Muscle layer of colon (tissue), 2 donors: ENCODE measurements at regions not wholly inside any gene's neighbourhood (a gene's known extent, or its start where the extent isn't known, plus 50 kb on each side); places are given as distances from the start of the nearest gene placed in this dataset.

Source experiments
- H3K27ac ChIP-seq: one replicate; pipeline ENCODE4 v1.7.0; 2013; ENCODE audit warnings: low read depth, mild to moderate bottlenecking, low read length, moderate library complexity
- H3K27me3 ChIP-seq, 2 donors: one replicate each; pipeline ENCODE4 v1.7.0; 2013; ENCODE audit warnings: low read length in 2 of 2, mild to moderate bottlenecking in 2 of 2; ENCODE audit not compliant: insufficient read depth in 2 of 2, control insufficient read depth in 1 of 2
- H3K36me3 ChIP-seq: one replicate; pipeline ENCODE4 v1.7.0; 2013; ENCODE audit warnings: mild to moderate bottlenecking, low read length; ENCODE audit not compliant: insufficient read depth
- H3K4me1 ChIP-seq: one replicate; pipeline ENCODE4 v1.7.0; 2013; ENCODE audit warnings: mild to moderate bottlenecking, low read length; ENCODE audit not compliant: insufficient read depth
- H3K4me3 ChIP-seq, 2 donors: one replicate each; pipeline ENCODE4 v1.7.0; 2013; ENCODE audit warnings: low read length in 2 of 2, low read depth in 1 of 2, mild to moderate bottlenecking in 1 of 2, moderate library complexity in 1 of 2
- H3K9ac ChIP-seq: one replicate; pipeline ENCODE4 v1.7.0; 2013; ENCODE audit warnings: low read length
- H3K9me3 ChIP-seq: one replicate; pipeline ENCODE4 v1.7.0; 2013; ENCODE audit warnings: mild to moderate bottlenecking, low read length
- donor health status: abdominal sarcoma.
- donor health status: Adenocarcinoma of cecum.

DNA sequence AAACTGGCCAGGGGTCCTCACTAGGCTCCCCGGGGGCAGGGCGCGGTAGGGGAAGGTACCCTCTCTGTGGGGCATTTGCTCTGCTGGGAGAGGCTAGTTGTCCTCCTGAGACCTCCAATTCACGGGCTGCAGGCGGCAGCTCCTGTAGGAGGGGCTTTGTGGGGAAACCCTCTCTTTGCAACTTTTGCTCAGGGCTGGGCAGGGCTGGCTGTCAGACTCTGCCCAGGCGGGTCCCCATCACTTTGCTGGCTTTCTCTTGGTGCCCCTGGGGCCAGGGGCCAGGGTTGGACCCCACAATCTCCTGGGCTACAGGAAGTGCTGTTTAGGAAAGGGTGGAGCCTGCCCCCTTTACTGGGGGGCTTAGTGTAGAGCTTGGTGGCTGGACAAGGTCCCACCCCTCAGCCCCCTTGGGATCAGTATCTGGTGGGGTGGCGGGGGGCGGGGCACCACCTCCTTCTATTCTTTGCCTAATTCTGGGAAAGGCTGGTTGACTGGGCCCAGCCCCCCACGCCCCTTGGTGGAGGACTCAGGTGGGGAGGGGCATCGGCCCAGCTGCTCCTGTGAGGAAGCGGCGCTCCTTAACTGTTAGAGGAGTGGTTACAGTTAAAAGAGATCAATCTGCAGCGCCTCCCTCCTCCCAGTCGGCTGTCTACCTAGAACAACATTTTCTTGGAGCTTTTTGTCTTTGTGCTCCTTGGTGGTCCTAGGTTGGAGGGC lies 918.7 kb downstream of the AACS start:
- H3K27me3 ChIP-seq = peaks cover 0 to 6% of the 10 kb centered on the region in 2 donors
- no peaks in the 10 kb centered on the region for H3K36me3 ChIP-seq
- H3K4me1 ChIP-seq = no peaks in the 10 kb centered on the region
- peak overlapping the region; percentile 81 to 82 for H3K4me3 ChIP-seq
- H3K9ac ChIP-seq = peak overlapping the region; percentile 44
- peak overlapping the region; percentile 91 for H3K27ac ChIP-seq
- H3K9me3 ChIP-seq = no peaks in the 10 kb centered on the region

DNA sequence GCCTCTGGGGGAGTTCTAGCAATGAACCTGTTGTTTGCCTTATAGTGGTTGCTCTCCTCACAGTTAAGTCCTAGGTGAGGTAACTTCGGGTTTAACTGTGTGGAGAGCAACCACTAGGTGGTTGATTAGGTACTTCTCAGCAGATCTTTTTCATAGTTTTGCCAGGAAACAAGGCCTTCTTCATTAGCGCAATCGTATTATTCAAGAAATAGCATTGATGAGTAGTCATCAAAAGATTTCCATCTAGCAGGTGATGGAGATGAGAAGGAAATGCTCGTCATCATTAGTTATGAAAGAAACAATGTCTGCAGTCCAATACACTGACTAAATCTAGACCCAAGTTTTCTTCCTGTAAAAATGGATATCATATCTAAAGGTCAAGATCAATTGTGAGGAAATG lies 923.3 kb downstream of the AACS start:
- Histone ChIP-seq H3K4me1 (no peaks in the 10 kb centered on the region), H3K27me3 (peaks cover 0 to 1% of the 10 kb centered on the region in 2 donors), H3K27ac (no peak overlapping the region), H3K4me3 (no peak overlapping the region), H3K9me3 (no peaks in the 10 kb centered on the region), H3K36me3 (no peaks in the 10 kb centered on the region), H3K9ac (no peak overlapping the region)

DNA sequence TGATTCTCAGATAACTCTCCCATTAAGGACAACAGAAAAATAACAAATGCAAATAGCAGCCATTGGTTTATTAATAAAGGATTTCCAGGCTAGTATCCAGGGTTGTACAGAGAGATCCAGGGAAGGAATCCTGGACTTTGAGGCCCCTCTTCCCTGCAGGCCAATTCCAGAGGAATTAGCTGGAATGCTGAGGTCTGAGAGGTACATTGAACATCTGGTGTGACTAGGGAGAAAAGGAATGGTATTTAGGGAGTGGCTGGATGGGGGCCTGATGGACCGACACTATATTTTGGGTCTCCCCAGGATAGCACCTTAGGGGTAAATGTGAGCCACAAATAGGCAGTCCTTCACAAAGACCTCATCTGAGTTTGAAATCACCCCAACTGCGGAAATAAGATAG lies 924.5 kb downstream of the AACS start:
- Histone ChIP-seq H3K27ac (no peak overlapping the region), H3K4me1 (no peaks in the 10 kb centered on the region), H3K9ac (no peak overlapping the region), H3K9me3 (no peaks in the 10 kb centered on the region), H3K36me3 (no peaks in the 10 kb centered on the region), H3K27me3 (no peaks in the 10 kb centered on the region), H3K4me3 (no peak overlapping the region)

DNA sequence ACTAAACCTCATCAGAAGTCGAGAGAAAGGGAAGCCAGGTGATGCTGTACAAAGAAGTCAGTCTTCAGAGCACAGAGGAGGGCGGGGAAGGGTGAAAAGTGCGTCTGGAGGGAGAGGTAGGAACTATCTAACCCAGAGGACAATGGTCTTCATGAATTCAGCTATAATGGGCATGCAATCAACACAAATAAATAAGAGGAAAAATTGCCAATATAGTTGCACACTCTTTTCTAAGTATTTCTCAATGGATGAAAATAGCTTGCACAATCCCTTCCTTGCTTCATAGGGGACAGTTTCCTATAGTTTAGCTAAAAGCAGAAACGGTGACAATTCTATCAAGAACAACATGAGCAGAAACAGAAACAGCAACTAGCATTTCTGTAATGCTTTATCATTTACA lies 931.2 kb downstream of the AACS start:
- H3K4me3 ChIP-seq = no peak overlapping the region
- no peaks in the 10 kb centered on the region for H3K36me3 ChIP-seq
- no peaks in the 10 kb centered on the region for H3K9me3 ChIP-seq
- H3K27ac ChIP-seq = no peak overlapping the region
- H3K27me3 ChIP-seq = no peaks in the 10 kb centered on the region
- H3K4me1 ChIP-seq = peaks cover 6% of the 10 kb centered on the region
- H3K9ac ChIP-seq = no peak overlapping the region

DNA sequence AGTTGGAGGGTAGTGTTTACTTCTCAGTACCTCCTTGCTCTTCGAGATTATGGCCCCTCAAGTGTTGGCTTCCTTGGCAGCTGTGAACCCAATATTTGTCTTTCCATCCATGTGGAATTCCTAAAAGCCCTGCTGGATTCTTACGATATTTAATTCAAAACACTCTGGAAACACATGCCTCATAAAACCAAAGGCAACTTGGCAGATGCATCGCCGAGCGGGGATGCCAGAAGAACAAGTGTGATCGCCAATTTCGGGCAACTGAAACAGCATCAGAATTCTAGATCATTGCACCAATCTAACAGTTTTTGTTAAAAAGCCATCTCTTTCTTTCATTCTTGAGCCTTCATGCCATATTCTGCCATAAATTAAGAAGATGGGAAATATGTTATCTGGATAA lies 934.4 kb downstream of the AACS start:
- Histone ChIP-seq H3K4me1 (peaks cover 6% of the 10 kb centered on the region), H3K9me3 (no peaks in the 10 kb centered on the region), H3K36me3 (no peaks in the 10 kb centered on the region), H3K4me3 (no peak overlapping the region), H3K9ac (no peak overlapping the region), H3K27me3 (no peaks in the 10 kb centered on the region), H3K27ac (no peak overlapping the region)

DNA sequence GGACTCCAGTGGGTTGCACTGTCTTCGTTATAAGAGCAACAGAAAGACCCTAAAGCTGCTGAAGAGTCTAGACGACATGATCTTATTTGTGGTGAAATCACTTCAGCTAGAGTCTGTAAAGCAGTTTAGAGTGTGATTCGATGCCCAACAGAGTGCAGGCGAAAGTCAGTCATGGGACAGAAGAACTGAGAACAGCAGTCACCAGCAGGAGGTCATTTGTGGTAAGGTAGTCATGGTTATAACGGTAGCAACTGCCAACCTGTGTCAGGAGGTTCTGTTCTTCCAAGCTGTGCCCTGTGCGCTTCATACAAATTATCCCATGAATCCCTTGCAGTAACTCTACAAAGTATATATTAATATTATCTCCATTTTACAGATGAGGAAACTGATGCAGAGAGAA lies 954.1 kb downstream of the AACS start:
- H3K4me3 ChIP-seq = no peak overlapping the region
- no peaks in the 10 kb centered on the region for H3K36me3 ChIP-seq
- H3K27ac ChIP-seq = no peak overlapping the region
- no peaks in the 10 kb centered on the region for H3K9me3 ChIP-seq
- H3K4me1 ChIP-seq = no peaks in the 10 kb centered on the region
- H3K27me3 ChIP-seq = no peaks in the 10 kb centered on the region
- no peak overlapping the region for H3K9ac ChIP-seq

DNA sequence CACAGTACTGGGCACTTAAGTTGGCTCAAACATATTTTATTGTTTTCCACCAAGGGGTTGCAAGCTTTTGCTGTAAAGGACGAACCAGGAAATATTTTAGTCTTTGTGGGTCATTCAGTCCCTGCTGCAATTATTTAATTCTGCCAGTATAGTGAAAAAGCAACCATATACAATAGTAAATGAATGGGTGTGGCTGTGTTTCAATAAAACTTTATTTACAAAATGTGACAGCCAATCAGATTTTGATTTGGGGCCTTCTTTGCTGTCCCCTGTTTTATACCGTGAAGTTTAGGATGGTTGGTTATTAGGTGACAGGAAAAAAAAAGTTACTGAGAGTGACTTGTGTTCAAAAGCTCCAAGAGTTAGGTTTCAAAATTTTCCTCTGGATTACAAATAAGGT lies 956.4 kb downstream of the AACS start:
- no peaks in the 10 kb centered on the region for H3K9me3 ChIP-seq
- H3K4me1 ChIP-seq = no peaks in the 10 kb centered on the region
- no peak overlapping the region for H3K27ac ChIP-seq
- no peaks in the 10 kb centered on the region for H3K27me3 ChIP-seq
- no peak overlapping the region for H3K4me3 ChIP-seq
- H3K36me3 ChIP-seq = no peaks in the 10 kb centered on the region
- no peak overlapping the region for H3K9ac ChIP-seq

DNA sequence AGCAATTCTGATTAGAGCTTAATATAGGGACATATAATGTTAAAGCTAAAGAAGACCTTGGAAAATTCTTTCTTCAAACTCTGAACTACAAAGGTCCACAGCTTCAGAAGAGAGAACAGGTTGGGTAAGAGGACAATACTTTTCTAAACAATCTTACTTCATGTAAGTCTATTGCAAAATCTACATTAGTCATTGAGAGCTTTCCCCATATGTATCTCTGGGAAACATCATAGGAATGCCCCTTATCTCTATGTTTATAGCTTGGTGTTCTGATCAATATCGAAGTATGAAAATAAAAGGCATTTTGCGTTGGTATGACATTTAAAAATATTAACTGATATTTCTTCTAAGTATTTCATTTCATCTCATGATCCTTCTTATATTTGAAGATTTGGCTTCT lies 962.6 kb downstream of the AACS start:
- Histone ChIP-seq H3K9me3 (no peaks in the 10 kb centered on the region), H3K36me3 (no peaks in the 10 kb centered on the region), H3K4me3 (no peak overlapping the region), H3K27me3 (no peaks in the 10 kb centered on the region), H3K9ac (no peak overlapping the region), H3K27ac (no peak overlapping the region), H3K4me1 (no peaks in the 10 kb centered on the region)

DNA sequence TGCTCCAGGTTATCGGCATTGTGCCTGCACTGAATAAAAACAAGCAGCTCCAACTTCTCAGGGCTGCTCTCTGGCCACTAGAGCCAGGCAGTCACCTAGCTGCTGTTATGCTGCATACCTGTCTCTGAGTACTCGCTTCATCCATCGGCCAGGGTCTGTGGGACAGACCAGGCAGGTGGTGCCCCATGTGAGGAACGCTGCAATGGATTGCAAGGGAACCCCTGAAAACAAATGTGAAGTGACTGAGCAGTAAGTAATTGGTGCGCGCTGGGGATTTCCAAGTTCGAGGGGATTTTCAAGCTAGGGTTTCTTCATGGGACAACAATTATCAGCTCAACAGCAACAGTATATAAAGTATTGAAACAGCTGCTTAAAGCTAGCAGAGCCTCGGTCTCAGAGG lies 965.3 kb downstream of the AACS start:
- Histone ChIP-seq H3K4me1 (no peaks in the 10 kb centered on the region), H3K9ac (no peak overlapping the region), H3K27ac (no peak overlapping the region), H3K4me3 (no peak overlapping the region), H3K36me3 (no peaks in the 10 kb centered on the region), H3K9me3 (no peaks in the 10 kb centered on the region), H3K27me3 (no peaks in the 10 kb centered on the region)

DNA sequence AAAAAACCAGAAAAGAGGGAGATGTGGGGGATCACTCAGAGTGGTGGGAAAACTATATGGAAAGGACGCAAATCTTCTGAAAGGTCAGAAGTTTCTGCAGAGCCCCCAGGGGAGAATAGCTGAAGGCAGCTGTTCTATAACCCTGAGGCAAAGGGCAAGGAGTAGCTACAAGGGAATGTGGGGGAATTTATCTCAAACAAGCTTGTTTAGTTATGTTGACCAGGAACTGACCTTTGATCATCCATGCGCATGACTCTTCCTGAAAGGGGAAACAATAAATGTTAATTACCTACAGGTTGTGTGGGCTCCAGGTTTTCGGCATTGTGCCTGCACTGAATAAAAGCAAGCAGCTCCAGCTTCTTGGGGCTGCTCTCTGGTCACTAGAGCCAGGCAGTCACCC lies 968.5 kb downstream of the AACS start:
- Histone ChIP-seq H3K27ac (no peak overlapping the region), H3K4me3 (no peak overlapping the region), H3K9ac (no peak overlapping the region), H3K9me3 (no peaks in the 10 kb centered on the region), H3K27me3 (no peaks in the 10 kb centered on the region), H3K4me1 (peaks cover 7% of the 10 kb centered on the region), H3K36me3 (no peaks in the 10 kb centered on the region)

DNA sequence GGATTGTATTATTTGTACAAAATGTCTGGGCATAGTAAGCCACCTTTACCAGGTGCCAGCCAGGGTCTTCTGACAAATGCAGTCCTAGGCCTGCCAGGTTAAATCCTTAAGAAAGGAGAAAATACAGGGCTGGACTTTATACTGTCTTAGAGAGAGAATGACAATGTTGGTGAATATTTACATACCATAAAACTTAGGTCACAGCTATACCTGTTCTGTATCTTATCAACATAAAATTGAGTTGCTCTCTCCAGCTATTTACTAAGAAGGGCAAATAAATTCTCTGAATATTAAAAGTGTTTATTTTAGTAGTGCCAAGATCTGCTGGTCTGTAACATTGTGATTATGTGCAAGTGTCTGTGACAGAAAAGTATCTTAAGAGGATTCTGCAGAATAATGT lies 971.1 kb downstream of the AACS start:
- Histone ChIP-seq H3K4me3 (no peak overlapping the region), H3K27me3 (no peaks in the 10 kb centered on the region), H3K4me1 (peaks cover 7% of the 10 kb centered on the region), H3K27ac (peak overlapping the region; percentile 56), H3K9ac (no peak overlapping the region), H3K36me3 (no peaks in the 10 kb centered on the region), H3K9me3 (no peaks in the 10 kb centered on the region)

DNA sequence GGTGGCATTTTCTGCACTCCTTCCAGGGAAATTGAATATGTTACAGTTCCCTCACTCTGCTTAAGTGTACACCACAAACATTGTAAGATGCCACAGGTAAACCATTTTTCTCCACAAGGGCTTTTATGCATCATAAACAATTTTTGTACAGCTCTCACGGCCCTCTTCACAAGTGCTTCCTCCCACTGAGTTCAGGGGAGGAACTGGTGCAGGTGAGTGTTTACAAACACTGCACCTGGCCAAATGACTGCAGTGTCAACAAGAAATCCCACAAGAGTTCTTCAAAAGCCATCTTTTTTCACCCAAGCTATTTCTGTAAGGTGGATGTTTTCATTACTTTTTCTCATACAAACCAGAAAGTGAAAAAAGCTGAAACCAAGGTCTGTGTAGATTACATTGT lies 973.2 kb downstream of the AACS start:
- Histone ChIP-seq H3K9me3 (no peaks in the 10 kb centered on the region), H3K9ac (no peak overlapping the region), H3K4me3 (no peak overlapping the region), H3K27me3 (no peaks in the 10 kb centered on the region), H3K4me1 (peaks cover 7% of the 10 kb centered on the region), H3K36me3 (no peaks in the 10 kb centered on the region), H3K27ac (no peak overlapping the region)
